ENCODE measurements at regions not wholly inside any gene's neighbourhood (a gene's known extent, or its start where the extent isn't known, plus 50 kb on each side); places are given as distances from the start of the nearest gene placed in this dataset.

GRCh38 chr7:142533920-142534319, 215.4 kb upstream of the PRSS1 start (continued):
- TF ChIP-seq MAX (IDR thresholded peaks at IDR 0.05) (no peak), ZNF879 (CRISPR knock-in tag; IDR thresholded peaks at IDR 0.05) (no peak)

GRCh38 chr7:142529591-142529990, 219.7 kb upstream of the PRSS1 start:
- no peak overlapping the region for H3K27ac ChIP-seq (ENCODE audit: extremely low read length, insufficient read depth, low read length)
- no peak overlapping the region for H2AFZ ChIP-seq (ENCODE audit: low read length)
- no peak overlapping the region for H3K9ac ChIP-seq (ENCODE audit: insufficient read depth, low read depth, low read length)
- no peak overlapping the region for H3K4me2 ChIP-seq (ENCODE audit: low read depth, low read length)
- ATAC-seq: no peak
- no peak overlapping the region for H3K4me3 ChIP-seq (replicated peaks in 1 of 3; ENCODE audit: insufficient read depth in 1 of 3, low read depth in 2 of 3, low read length in 3 of 3)
- FAIRE-seq: no peak
- no peaks in the 10 kb centered on the region for H4K20me1 ChIP-seq (ENCODE audit: insufficient read depth, low read length)
- H3K4me1 ChIP-seq (ENCODE audit: insufficient read depth, low read length): no peaks in the 10 kb centered on the region
- TF ChIP-seq ZNF367 (CRISPR knock-in tag; IDR thresholded peaks at IDR 0.05; ENCODE audit: borderline replicate concordance) (no peak), ZNF318 (CRISPR knock-in tag; IDR thresholded peaks at IDR 0.05) (no peak), MEIS2 (CRISPR knock-in tag; IDR thresholded peaks at IDR 0.05) (no peak), SMAD9 (CRISPR knock-in tag; IDR thresholded peaks at IDR 0.05) (no peak)
- TF ChIP-seq, protein P1, sequence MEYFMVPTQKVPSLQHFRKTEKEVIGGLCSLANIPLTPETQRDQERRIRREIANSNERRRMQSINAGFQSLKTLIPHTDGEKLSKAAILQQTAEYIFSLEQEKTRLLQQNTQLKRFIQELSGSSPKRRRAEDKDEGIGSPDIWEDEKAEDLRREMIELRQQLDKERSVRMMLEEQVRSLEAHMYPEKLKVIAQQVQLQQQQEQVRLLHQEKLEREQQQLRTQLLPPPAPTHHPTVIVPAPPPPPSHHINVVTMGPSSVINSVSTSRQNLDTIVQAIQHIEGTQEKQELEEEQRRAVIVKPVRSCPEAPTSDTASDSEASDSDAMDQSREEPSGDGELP (IDR thresholded peaks at IDR 0.05; ENCODE audit: borderline replicate concordance, low read depth): no peak
- no peaks in the 10 kb centered on the region for H3K79me2 ChIP-seq (ENCODE audit: insufficient read depth, low read length)
- peaks cover 0 to 12% of the 10 kb centered on the region in 2 experiments; a peak in 2 of 5 replicates for H3K27me3 ChIP-seq (ENCODE audit: control insufficient read depth in 1 of 2, insufficient read depth in 2 of 2, low read length in 2 of 2)
- H3K9me3 ChIP-seq (ENCODE audit: low read length): no peaks in the 10 kb centered on the region
- CTCF ChIA-PET (ENCODE audit: low intra/inter-chr PET ratio, low total read pairs): no interaction called here
- POLR2A ChIA-PET: no interaction called here
- no peak for DNase-seq (ENCODE audit: low spot score)
- intact Hi-C loops (cut with micrococcal nuclease; ENCODE audit: unreplicated experiment) (no loop called here), in situ Hi-C loops (cut with HindIII; ENCODE audit: extremely low pct_ligation_motif_present, low pct_unique_long_range_greater_than_20kb) (no loop called here)
- no TSS peak for BruUV-seq (replicated peaks)
- H3K36me3 ChIP-seq (replicated peaks in 1 of 2; ENCODE audit: control insufficient read depth in 1 of 2, insufficient read depth in 2 of 2, low read length in 2 of 2): no peaks in the 10 kb centered on the region
- 33% methylated on average over 4 of the region's 4 CpGs for WGBS (ENCODE audit: low lambda C conversion rate)
